BJ (cell line): ENCODE measurements at regions not wholly inside any gene's neighbourhood (a gene's known extent, or its start where the extent isn't known, plus 50 kb on each side); places are given as distances from the start of the nearest gene placed in this dataset.

Source experiments
- CTCF ChIA-PET: fragments of 350-600 bp; formaldehyde crosslinking; extraction: SDS; loops from one replicate; lab custom pipeline; 2021; ENCODE audit warnings: antibody characterized with exemption, inconsistent platforms; lab: Yijun Ruan, JAX
- POLR2A ChIA-PET: fragments of 300-600 bp; sonication (Branson Sonifier 250); formaldehyde crosslinking; extraction: SDS; loops from one replicate; lab custom pipeline; 2021; ENCODE audit warnings: antibody characterized with exemption; lab: Charles Lee
- DNase-seq: peaks from one replicate; pipeline ENCODE4 v3.0.0-alpha.2; 2011; ENCODE audit warnings: low read depth
- H3K27me3 ChIP-seq: 2 replicates; pipeline ENCODE4 v1.6.0; 2011; ENCODE audit warnings: low read length; ENCODE audit not compliant: control insufficient read depth, insufficient read depth
- H3K36me3 ChIP-seq: 2 replicates; pipeline ENCODE4 v1.5.1; 2011; ENCODE audit warnings: low read length; ENCODE audit not compliant: control insufficient read depth, insufficient read depth
- H3K4me3 ChIP-seq: 2 replicates; pipeline ENCODE4 v1.5.1; 2011; ENCODE audit warnings: low read depth, mild to moderate bottlenecking, control low read depth, low read length
- TF ChIP-seq, protein P1 (sequence below): IDR thresholded peaks from 2 replicates; pipeline ENCODE4 v1.5.1; 2011; ENCODE audit warnings: low read depth, mild to moderate bottlenecking, control low read depth, inconsistent platforms, low read length, moderate library complexity; ENCODE audit not compliant: insufficient read depth

DNA sequence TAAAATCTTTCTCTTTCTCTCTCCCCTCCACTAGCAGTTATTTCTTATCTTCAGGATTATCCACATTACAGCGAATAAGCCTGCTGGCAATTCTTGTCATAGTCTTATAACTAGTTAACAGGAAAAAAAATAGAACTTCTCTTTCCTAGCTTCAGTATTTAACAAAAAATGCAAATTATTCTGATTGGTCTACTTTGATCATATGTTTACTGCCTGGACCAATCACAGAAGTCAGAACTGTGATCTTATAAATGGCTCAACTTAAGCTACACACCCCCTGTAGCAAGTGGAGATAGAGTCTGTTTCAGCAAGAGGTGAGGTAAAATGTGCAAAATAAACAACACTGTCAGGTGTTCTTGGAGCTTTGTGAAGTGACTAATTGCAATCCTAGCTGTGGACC, 389.4 kb upstream of the TUSC1 start:
- Histone ChIP-seq H3K36me3 (no peaks in the 10 kb centered on the region), H3K4me3 (no peak overlapping the region), H3K27me3 (no peaks in the 10 kb centered on the region)
- POLR2A ChIA-PET: no interaction called here
- TF ChIP-seq, protein P1, sequence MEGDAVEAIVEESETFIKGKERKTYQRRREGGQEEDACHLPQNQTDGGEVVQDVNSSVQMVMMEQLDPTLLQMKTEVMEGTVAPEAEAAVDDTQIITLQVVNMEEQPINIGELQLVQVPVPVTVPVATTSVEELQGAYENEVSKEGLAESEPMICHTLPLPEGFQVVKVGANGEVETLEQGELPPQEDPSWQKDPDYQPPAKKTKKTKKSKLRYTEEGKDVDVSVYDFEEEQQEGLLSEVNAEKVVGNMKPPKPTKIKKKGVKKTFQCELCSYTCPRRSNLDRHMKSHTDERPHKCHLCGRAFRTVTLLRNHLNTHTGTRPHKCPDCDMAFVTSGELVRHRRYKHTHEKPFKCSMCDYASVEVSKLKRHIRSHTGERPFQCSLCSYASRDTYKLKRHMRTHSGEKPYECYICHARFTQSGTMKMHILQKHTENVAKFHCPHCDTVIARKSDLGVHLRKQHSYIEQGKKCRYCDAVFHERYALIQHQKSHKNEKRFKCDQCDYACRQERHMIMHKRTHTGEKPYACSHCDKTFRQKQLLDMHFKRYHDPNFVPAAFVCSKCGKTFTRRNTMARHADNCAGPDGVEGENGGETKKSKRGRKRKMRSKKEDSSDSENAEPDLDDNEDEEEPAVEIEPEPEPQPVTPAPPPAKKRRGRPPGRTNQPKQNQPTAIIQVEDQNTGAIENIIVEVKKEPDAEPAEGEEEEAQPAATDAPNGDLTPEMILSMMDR: no peak
- CTCF ChIA-PET: interaction anchor here (1.0 kb wide), 1 partner anchor 9 kb away, joined by 3 read pairs; no protein-coding TSS in a partner anchor
- DNase-seq: no peak

DNA sequence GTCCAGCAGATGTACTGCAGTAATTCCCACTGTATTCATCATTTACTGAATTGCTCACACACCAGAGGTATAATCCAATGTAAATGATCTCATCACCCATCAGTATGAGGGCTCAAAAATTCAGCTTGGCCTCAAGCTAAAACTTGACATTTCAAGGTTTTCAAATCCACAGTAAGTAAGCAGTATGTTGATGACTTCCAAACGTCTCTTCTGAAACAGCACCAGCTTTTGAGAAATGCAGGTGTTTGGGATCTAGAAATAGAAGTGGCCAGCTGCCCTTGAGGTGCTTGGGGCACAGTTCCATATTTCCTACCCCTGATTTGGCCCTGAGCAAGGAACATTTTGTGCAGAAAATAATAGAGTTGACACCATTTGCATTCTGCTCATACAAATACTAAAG, 388.0 kb upstream of the TUSC1 start:
- H3K36me3 ChIP-seq: no peaks in the 10 kb centered on the region
- no peaks in the 10 kb centered on the region for H3K27me3 ChIP-seq
- POLR2A ChIA-PET: no interaction called here
- CTCF ChIA-PET: no interaction called here
- DNase-seq: no peak
- TF ChIP-seq, protein P1: no peak
- no peak overlapping the region for H3K4me3 ChIP-seq

DNA sequence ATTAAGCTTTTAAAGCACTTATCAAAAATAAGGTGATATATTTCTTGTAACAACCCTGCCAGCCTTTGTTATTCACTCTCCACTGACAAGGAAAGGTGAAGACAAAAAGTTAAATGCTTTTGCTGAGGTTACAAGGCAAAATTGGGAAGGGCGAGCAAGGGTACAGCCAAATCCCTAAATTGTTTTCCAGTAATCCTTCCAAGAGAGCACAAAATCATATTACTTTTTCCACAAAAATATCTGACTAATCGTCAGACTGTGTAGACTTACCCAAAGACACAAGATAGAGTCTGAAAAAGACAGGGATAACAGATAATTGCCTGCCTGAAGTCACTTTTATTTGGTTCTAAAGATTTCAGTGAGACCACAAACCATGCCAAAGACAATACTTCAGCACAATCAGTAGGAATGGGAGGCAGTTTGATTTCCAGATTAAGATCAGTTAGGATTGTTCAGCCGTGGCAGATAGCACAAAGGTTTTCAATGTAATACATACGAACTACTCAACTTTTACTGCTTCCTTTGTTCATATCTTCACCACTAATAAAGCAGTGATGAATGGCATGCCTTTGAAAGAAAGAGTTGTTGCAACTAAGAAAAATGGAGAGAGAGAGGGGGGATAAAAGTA, 383.8 kb upstream of the TUSC1 start:
- H3K4me3 ChIP-seq: no peak overlapping the region
- ChIA-PET CTCF (no interaction called here), POLR2A (no interaction called here)
- no peaks in the 10 kb centered on the region for H3K27me3 ChIP-seq
- H3K36me3 ChIP-seq: no peaks in the 10 kb centered on the region
- DNase-seq: no peak
- TF ChIP-seq, protein P1: no peak

DNA sequence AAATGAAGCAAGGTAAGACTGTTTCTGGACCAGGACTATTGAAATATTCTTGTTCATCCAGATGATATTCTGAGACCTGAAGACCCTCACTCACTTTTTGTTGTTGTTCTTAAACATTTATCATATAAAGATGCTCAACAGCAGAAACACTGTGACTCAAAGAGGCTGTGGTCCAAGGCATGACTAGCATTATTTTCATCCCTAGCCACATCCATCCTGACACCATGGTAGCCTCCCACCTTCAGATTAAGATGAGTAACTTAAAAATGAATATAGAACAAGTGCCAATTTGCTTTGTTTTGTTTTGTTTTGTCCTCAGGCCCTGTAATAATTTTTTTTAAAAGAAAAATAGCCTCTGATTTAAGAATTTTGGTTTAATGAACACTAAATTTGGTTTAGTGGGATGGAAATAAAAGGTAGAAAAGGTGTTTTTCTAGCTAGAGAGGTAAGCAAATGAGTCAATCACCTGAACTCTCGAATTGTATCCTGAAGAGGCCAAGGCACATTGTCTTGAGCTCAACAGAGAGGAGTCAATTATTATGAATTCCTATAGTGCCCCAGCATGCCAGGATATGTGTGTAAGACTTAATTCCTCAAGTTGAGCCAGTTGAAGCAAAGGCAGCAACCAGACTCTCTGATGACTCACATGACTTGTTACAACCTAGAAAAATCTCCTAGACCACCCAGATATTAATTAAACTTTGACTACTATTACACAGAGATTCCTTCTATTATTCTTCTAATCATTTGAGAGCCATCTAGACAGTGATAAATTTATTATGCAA, 380.1 kb upstream of the TUSC1 start:
- no peak overlapping the region for H3K4me3 ChIP-seq
- TF ChIP-seq, protein P1: no peak
- POLR2A ChIA-PET: no interaction called here
- CTCF ChIA-PET: interaction anchor here (1.0 kb wide), 1 partner anchor 9 kb away, joined by 3 read pairs; no protein-coding TSS in a partner anchor
- no peaks in the 10 kb centered on the region for H3K36me3 ChIP-seq
- H3K27me3 ChIP-seq: no peaks in the 10 kb centered on the region
- DNase-seq: no peak

DNA sequence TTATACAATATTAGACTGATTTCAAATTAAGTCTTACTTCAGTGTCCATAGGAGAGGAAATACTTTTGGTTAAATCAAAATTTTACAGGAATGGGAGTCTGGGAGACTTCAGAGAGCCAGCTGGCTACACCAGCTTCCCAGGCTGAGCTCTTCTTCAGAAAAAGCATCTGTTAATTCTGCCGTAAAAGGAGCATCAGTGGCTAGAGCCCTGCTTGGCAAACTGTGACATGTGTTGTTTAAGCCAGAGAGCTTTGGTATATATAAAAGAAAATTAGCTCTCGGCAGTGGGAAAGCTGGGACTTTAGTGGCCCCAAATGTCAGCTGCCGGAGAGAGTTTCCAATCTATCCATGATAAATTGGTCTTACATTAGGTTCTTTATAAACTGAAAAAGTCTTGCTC, 378.8 kb upstream of the TUSC1 start:
- TF ChIP-seq, protein P1: no peak
- ChIA-PET POLR2A (no interaction called here), CTCF (no interaction called here)
- DNase-seq: no peak
- no peak overlapping the region for H3K4me3 ChIP-seq
- H3K27me3 ChIP-seq: no peaks in the 10 kb centered on the region
- H3K36me3 ChIP-seq: no peaks in the 10 kb centered on the region
